ENCODE measurements at regions not wholly inside any gene's neighbourhood (a gene's known extent, or its start where the extent isn't known, plus 50 kb on each side); places are given as distances from the start of the nearest gene placed in this dataset.

- TF ChIP-seq CTCF (IDR thresholded peaks at IDR 0.05) (no peak), POLR2A (IDR thresholded peaks at IDR 0.05) (no peak)
- 90 to 100% methylated on average over 2 of the region's 2 CpGs for WGBS, 2 donors
- intact Hi-C loops (cut with DNase I; ENCODE audit: low total_unique reads), result loop anchor here (10.0 kb wide), 1 partner anchor 144 kb away; the partner anchor contains the start of gene UNC5CL
- Histone ChIP-seq H3K4me1 (peaks cover 16% of the 10 kb centered on the region), H3K27me3 (no peaks in the 10 kb centered on the region), H3K27ac (no peak overlapping the region), H3K4me3 (no peak overlapping the region), H3K9me3 (no peaks in the 10 kb centered on the region), H3K36me3 (ENCODE audit: low read depth, missing control alignments) (no peaks in the 10 kb centered on the region)
- no peak for DNase-seq
Measured at GRCh38 chr6:40891131-40891530, 147.9 kb downstream of the UNC5CL start.

- H3K27me3 ChIP-seq, result no peaks in the 10 kb centered on the region
- no peaks in the 10 kb centered on the region for H3K36me3 ChIP-seq (ENCODE audit: low read depth, missing control alignments)
- H3K9me3 ChIP-seq, result no peaks in the 10 kb centered on the region
- TF ChIP-seq POLR2A (IDR thresholded peaks at IDR 0.05) (no peak), CTCF (IDR thresholded peaks at IDR 0.05) (no peak)
- no peak for DNase-seq
- WGBS, 2 donors, result 88 to 89% methylated on average over 7 of the region's 7 CpGs
- H3K4me3 ChIP-seq, result no peak overlapping the region
- intact Hi-C loops (cut with DNase I; ENCODE audit: low total_unique reads), result no loop called here
- H3K27ac ChIP-seq, result no peak overlapping the region
- no peaks in the 10 kb centered on the region for H3K4me1 ChIP-seq
Measured at GRCh38 chr6:40889137-40889832, 149.7 kb downstream of the UNC5CL start.

GRCh38 chr6:40888456-40888990 is 150.5 kb downstream of the UNC5CL start:
- no peak for TF ChIP-seq POLR2A (IDR thresholded peaks at IDR 0.05)
- no peak for TF ChIP-seq CTCF (IDR thresholded peaks at IDR 0.05)
- no peaks in the 10 kb centered on the region for H3K4me1 ChIP-seq
- H3K27ac ChIP-seq, result peak overlapping the region in 1 of 2 donors; percentile 33
- H3K4me3 ChIP-seq, result no peak overlapping the region
- intact Hi-C loops (cut with DNase I; ENCODE audit: low total_unique reads), result no loop called here
- H3K27me3 ChIP-seq, result no peaks in the 10 kb centered on the region
- no peak for DNase-seq
- H3K36me3 ChIP-seq (ENCODE audit: low read depth, missing control alignments), result no peaks in the 10 kb centered on the region
- 40 to 45% methylated on average over 3 of the region's 3 CpGs for WGBS, 2 donors
- no peaks in the 10 kb centered on the region for H3K9me3 ChIP-seq

- WGBS, 2 donors, result 68 to 73% methylated on average over 6 of the region's 6 CpGs
- TF ChIP-seq POLR2A (IDR thresholded peaks at IDR 0.05) (no peak), CTCF (IDR thresholded peaks at IDR 0.05) (no peak)
- H3K27me3 ChIP-seq, result no peaks in the 10 kb centered on the region
- intact Hi-C loops (cut with DNase I; ENCODE audit: low total_unique reads), result no loop called here
- H3K36me3 ChIP-seq (ENCODE audit: low read depth, missing control alignments), result no peaks in the 10 kb centered on the region
- no peak for DNase-seq
- no peaks in the 10 kb centered on the region for H3K9me3 ChIP-seq
- H3K4me1 ChIP-seq, result no peaks in the 10 kb centered on the region
- peak overlapping the region in 1 of 2 donors; percentile 33 for H3K27ac ChIP-seq
- H3K4me3 ChIP-seq, result no peak overlapping the region
Measured at GRCh38 chr6:40887792-40888340, 151.2 kb downstream of the UNC5CL start.

All from testis (tissue), 2 donors.